H1 (cell line): ENCODE measurements at regions not wholly inside any gene's neighbourhood (a gene's known extent, or its start where the extent isn't known, plus 50 kb on each side); places are given as distances from the start of the nearest gene placed in this dataset.

Experiments
- CTCF ChIA-PET: fragments of 300-600 bp; sonication (Branson Sonifier 250); formaldehyde crosslinking; loops from one replicate; lab custom pipeline; 2021; ENCODE audit not compliant: partially characterized antibody; lab: Charles Lee
- POLR2A ChIA-PET: fragments of 300-600 bp; sonication (Branson Sonifier 250); formaldehyde crosslinking; loops from one replicate; lab custom pipeline; 2021; ENCODE audit warnings: inconsistent platforms; ENCODE audit not compliant: partially characterized antibody; lab: Charles Lee
- DNase-seq, 2 experiments: peaks; one replicate each; pipeline versions ENCODE4 v3.0.0 to v3.0.0-alpha.2; 2010 to 2022; ENCODE audit warnings: low spot score in 2 of 2, low read depth in 1 of 2, mixed read lengths in 1 of 2
- FAIRE-seq: peaks from 2 replicates; lab custom pipeline; 2011; peaks lifted over from hg19 to GRCh38; lab: Jason Lieb, UNC
- H2AFZ ChIP-seq: 2 replicates; pipeline ENCODE4 v1.8.1; 2012; ENCODE audit warnings: low read length, inconsistent platforms
- H2AK5ac ChIP-seq: 2 replicates; pipeline ENCODE4 v1.6.1; 2013; ENCODE audit warnings: low read depth, low read length
- H2BK120ac ChIP-seq: replicated peaks from 2 replicates; pipeline ENCODE3; 2013; ENCODE audit warnings: low read depth, low read length, inconsistent platforms
- H2BK12ac ChIP-seq: 2 replicates; pipeline ENCODE4 v1.6.1; 2013; ENCODE audit warnings: low read depth, low read length
- H2BK15ac ChIP-seq: 2 replicates; pipeline ENCODE4 v1.6.1; 2013; ENCODE audit warnings: low read length
- H2BK20ac ChIP-seq: 2 replicates; pipeline ENCODE4 v1.6.1; 2013; ENCODE audit warnings: low read length
- H2BK5ac ChIP-seq: 2 replicates; pipeline ENCODE4 v1.6.1; 2013; ENCODE audit warnings: low read depth, low read length
- H3K14ac ChIP-seq: 2 replicates; pipeline ENCODE4 v1.6.1; 2013; ENCODE audit warnings: inconsistent platforms; ENCODE audit not compliant: insufficient read length
- H3K18ac ChIP-seq: 2 replicates; pipeline ENCODE4 v1.6.1; 2013; ENCODE audit warnings: low read length; ENCODE audit errors: extremely low read depth
- H3K23ac ChIP-seq: 2 replicates; pipeline ENCODE4 v1.6.1; 2013; ENCODE audit warnings: inconsistent platforms; ENCODE audit not compliant: insufficient read length
- H3K23me2 ChIP-seq: 2 replicates; pipeline ENCODE4 v1.6.1; 2013; ENCODE audit warnings: low read depth, low read length
- H3K27ac ChIP-seq: 2 replicates; pipeline ENCODE4 v1.6.1; 2011; ENCODE audit warnings: low read depth, low read length, inconsistent platforms
- H3K27me3 ChIP-seq, 4 experiments: replicated peaks in 1 of 4; 1 replicate in 1 of 4; 2 replicates in 3 of 4; pipeline versions ENCODE4 v1.6.1 to v1.8.1; 2011 to 2013; ENCODE audit warnings: low read length in 3 of 4, mild to moderate bottlenecking in 3 of 4, inconsistent platforms in 2 of 4, mixed read lengths in 2 of 4, moderate library complexity in 1 of 4; ENCODE audit not compliant: control insufficient read depth in 3 of 4, insufficient read depth in 3 of 4; ENCODE audit errors: extremely low read depth in 1 of 4
- H3K36me3 ChIP-seq, 4 experiments: 2 replicates each; pipeline versions ENCODE4 v1.6.1 to v1.8.1; 2011 to 2013; ENCODE audit warnings: mild to moderate bottlenecking in 4 of 4, low read length in 3 of 4, moderate library complexity in 2 of 4, control low read depth in 1 of 4, inconsistent platforms in 1 of 4; ENCODE audit not compliant: insufficient read depth in 4 of 4, control insufficient read depth in 2 of 4
- H3K4ac ChIP-seq: replicated peaks from 2 replicates; pipeline ENCODE3; 2013; ENCODE audit warnings: low read length, low read depth, mixed read lengths, inconsistent platforms; ENCODE audit not compliant: insufficient read length
- H3K4me1 ChIP-seq, 4 experiments: replicated peaks in 1 of 4; 1 replicate in 1 of 4; 2 replicates in 3 of 4; pipeline versions ENCODE4 v1.6.1 to v1.8.1; 2011 to 2013; ENCODE audit warnings: low read length in 3 of 4, inconsistent platforms in 2 of 4, mixed read lengths in 1 of 4; ENCODE audit not compliant: insufficient read depth in 4 of 4, control insufficient read depth in 3 of 4
- H3K4me2 ChIP-seq, 2 experiments: 2 replicates each; pipeline versions ENCODE4 v1.6.1 to v1.8.1; 2011 to 2013; ENCODE audit warnings: low read depth in 2 of 2, low read length in 2 of 2, control low read depth in 1 of 2, inconsistent platforms in 1 of 2, mild to moderate bottlenecking in 1 of 2; ENCODE audit not compliant: insufficient read depth in 1 of 2
- H3K4me3 ChIP-seq, 4 experiments: fragments of 200-600, 300-600 bp in 1 of 4; sonication (generic), shearing (Covaris generic), sonication (Bioruptor Twin) in 1 of 4; 2 replicates each; pipeline versions ENCODE4 v1.5.1 to v1.8.1; 2011 to 2016; ENCODE audit warnings: low read length in 4 of 4, low read depth in 3 of 4, control low read depth in 2 of 4, inconsistent platforms in 2 of 4, mild to moderate bottlenecking in 2 of 4, mixed read lengths in 1 of 4, moderate library complexity in 1 of 4; ENCODE audit not compliant: insufficient read depth in 2 of 4; ENCODE audit errors: extremely low read depth in 1 of 4
- H3K56ac ChIP-seq: replicated peaks from 2 replicates; pipeline ENCODE3; 2013; ENCODE audit warnings: low read depth, mild to moderate bottlenecking, mixed read lengths, low read length, inconsistent platforms; ENCODE audit not compliant: insufficient read length
- H3K79me1 ChIP-seq: 2 replicates; pipeline ENCODE4 v1.6.1; 2013; ENCODE audit warnings: low read depth, low read length, control low read depth
- H3K79me2 ChIP-seq, 2 experiments: 2 replicates each; pipeline versions ENCODE4 v1.6.1 to v1.8.1; 2012 to 2013; ENCODE audit warnings: low read length in 2 of 2, mild to moderate bottlenecking in 2 of 2, inconsistent platforms in 1 of 2; ENCODE audit not compliant: insufficient read depth in 2 of 2, control insufficient read depth in 1 of 2
- H3K9ac ChIP-seq, 4 experiments: replicated peaks in 1 of 4; 1 replicate in 1 of 4; 2 replicates in 3 of 4; pipeline versions ENCODE4 v1.6.1 to v1.8.1; 2011 to 2013; ENCODE audit warnings: low read depth in 3 of 4, low read length in 3 of 4, control low read depth in 2 of 4, mild to moderate bottlenecking in 2 of 4, moderate library complexity in 2 of 4, inconsistent platforms in 1 of 4; ENCODE audit errors: extremely low read depth in 1 of 4
- H3K9me3 ChIP-seq, 2 experiments: 2 replicates each; pipeline versions ENCODE4 v1.6.1 to v1.8.1; 2012 to 2013; ENCODE audit warnings: mild to moderate bottlenecking in 2 of 2, moderate library complexity in 2 of 2, control low read depth in 1 of 2, inconsistent platforms in 1 of 2, low read depth in 1 of 2, low read length in 1 of 2, mixed read lengths in 1 of 2; ENCODE audit not compliant: insufficient read depth in 2 of 2
- H4K20me1 ChIP-seq, 2 experiments: replicated peaks in 1 of 2; 2 replicates each; pipeline versions ENCODE3 to v1.8.1; 2011 to 2013; ENCODE audit warnings: inconsistent platforms in 2 of 2, low read length in 2 of 2, mild to moderate bottlenecking in 1 of 2; ENCODE audit not compliant: insufficient read depth in 2 of 2, control insufficient read depth in 1 of 2
- H4K5ac ChIP-seq: 2 replicates; pipeline ENCODE4 v1.6.1; 2013; ENCODE audit warnings: low read length, low read depth, mixed read lengths, inconsistent platforms; ENCODE audit not compliant: insufficient read length
- H4K8ac ChIP-seq: 2 replicates; pipeline ENCODE4 v1.8.0; 2013; ENCODE audit warnings: mild to moderate bottlenecking, moderate library complexity, low read length, inconsistent platforms; ENCODE audit not compliant: insufficient read depth; ENCODE audit errors: extremely low read depth
- H4K91ac ChIP-seq: replicated peaks from 2 replicates; pipeline ENCODE3; 2013; ENCODE audit warnings: low read length, mixed read lengths, inconsistent platforms; ENCODE audit not compliant: insufficient read length
- CHD2 ChIP-seq: IDR thresholded peaks from 2 replicates; pipeline ENCODE4 v1.6.1; 2012; ENCODE audit warnings: low read length, improper control_type of control experiment
- JUND ChIP-seq: IDR thresholded peaks from 2 replicates; pipeline ENCODE4 v1.6.1; 2011; ENCODE audit warnings: mild to moderate bottlenecking, improper control_type of control experiment, low read length
- SRF ChIP-seq: IDR thresholded peaks from 2 replicates; pipeline ENCODE4 v1.6.1; 2011; ENCODE audit warnings: mild to moderate bottlenecking, low read depth, low read length, moderate library complexity
- WGBS, 2 experiments: shearing (Covaris generic) in 1 of 2; methylation state at CpG; one replicate each; pipeline versions ENCODE4 v1.1.6 to v1.1.7; 2013 to 2015; ENCODE audit warnings: low lambda C conversion rate in 2 of 2, mixed read lengths in 2 of 2, inconsistent platforms in 1 of 2, low coverage in 1 of 2, missing lambda C conversion rate in 1 of 2; ENCODE audit not compliant: insufficient replicate concordance in 2 of 2, insufficient coverage in 1 of 2, insufficient read length in 1 of 2; ENCODE audit errors: extremely low coverage in 1 of 2, missing lambda C conversion rate in 1 of 2; 5-methylcytosine and 5-hydroxymethylcytosine counted together

- Histone ChIP-seq H2AFZ (no peak overlapping the region), H3K14ac (no peak overlapping the region), H3K23ac (no peak overlapping the region), H3K18ac (no peak overlapping the region), H3K79me1 (no peaks in the 10 kb centered on the region), H3K4me1 (no peaks in the 10 kb centered on the region), H4K8ac (0 out of 2 replicates have a peak overlapping the region, but pooled peaks have one; percentile 35), H2BK5ac (no peak overlapping the region), H3K4me2 (no peak overlapping the region), H2AK5ac (no peak overlapping the region), H3K27ac (no peak overlapping the region), H4K5ac (no peak overlapping the region), H3K9ac (no peak overlapping the region), H3K9me3 (peaks cover 76 to 92% of the 10 kb centered on the region in 2 experiments), H3K56ac (no peak overlapping the region), H2BK120ac (no peak overlapping the region), H3K27me3 (no peaks in the 10 kb centered on the region), H2BK15ac (no peak overlapping the region), H4K91ac (no peak overlapping the region), H2BK12ac (no peak overlapping the region), H3K79me2 (no peaks in the 10 kb centered on the region), H2BK20ac (no peak overlapping the region), H3K4ac (no peak overlapping the region), H3K4me3 (no peak overlapping the region), H3K36me3 (no peaks in the 10 kb centered on the region), H4K20me1 (no peaks in the 10 kb centered on the region), H3K23me2 (no peaks in the 10 kb centered on the region)
- FAIRE-seq (no peak), DNase-seq (no peak)
- ChIA-PET POLR2A (no interaction called here), CTCF (interaction anchor here (1.2 kb wide), 1 partner anchor 42 kb away, joined by 3 read pairs; no protein-coding TSS in a partner anchor)
- WGBS, 2 experiments, result 87% methylated on average over 9 of the region's 9 CpGs; no CpG with 5 or more reads in 1 of the 2 experiments
- TF ChIP-seq SRF, result no peak
- no peak for TF ChIP-seq JUND
- no peak for TF ChIP-seq CHD2
Measured at GRCh38 chr6:159435701-159436100, 257.3 kb downstream of the SOD2 start.
